ENCODE measurements at regions not wholly inside any gene's neighbourhood (a gene's known extent, or its start where the extent isn't known, plus 50 kb on each side); places are given as distances from the start of the nearest gene placed in this dataset.

DNA sequence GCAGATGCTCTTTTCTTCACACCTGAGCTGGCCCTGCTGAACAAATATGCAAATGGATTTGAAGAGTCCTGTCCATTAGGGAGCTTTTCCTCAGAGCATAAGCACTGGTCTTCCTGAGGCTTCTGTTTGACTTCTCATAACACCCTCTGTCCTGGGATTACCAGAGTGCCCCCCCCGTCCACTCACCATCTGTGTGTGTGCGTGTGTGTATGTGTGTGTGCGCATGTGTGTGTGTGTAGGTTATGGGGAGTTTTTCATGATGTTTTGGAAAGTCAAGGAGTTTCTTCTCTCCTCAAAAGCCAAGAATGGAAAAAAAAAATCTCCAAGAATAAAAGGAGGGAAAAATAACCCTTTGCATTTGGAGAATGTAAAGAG lies 57.7 kb upstream of the COMTD1 start:
- Histone ChIP-seq H4K20me1 (ENCODE audit: control insufficient read depth, insufficient read depth, low read length, poor library complexity, severe bottlenecking) (no peaks in the 10 kb centered on the region), H3K36me3 (replicated peaks in 1 of 2; ENCODE audit: control extremely low read depth in 1 of 2, control insufficient read depth in 1 of 2, extremely low read depth in 1 of 2, insufficient read depth in 2 of 2, low read length in 1 of 2) (no peaks in the 10 kb centered on the region), H3K27ac (ENCODE audit: low read length in 2 of 2) (no peak overlapping the region), H3K4me1 (ENCODE audit: control insufficient read depth in 2 of 2, insufficient read depth in 2 of 2, low read length in 2 of 2) (peaks cover 16 to 18% of the 10 kb centered on the region in 2 donors), H3K4me3 (ENCODE audit: control extremely low read depth in 1 of 5, extremely low read depth in 1 of 5, insufficient read depth in 1 of 5, low read depth in 2 of 5, low read length in 4 of 5) (no peak overlapping the region), H3K9me3 (ENCODE audit: control extremely low read depth in 1 of 3, control insufficient read depth in 2 of 3, insufficient read depth in 1 of 3, low read length in 2 of 3) (peaks cover 0 to 9% (median 0%) of the 10 kb centered on the region in 3 donors), H3K27me3 (replicated peaks in 1 of 4; ENCODE audit: control extremely low read depth in 1 of 4, control insufficient read depth in 3 of 4, insufficient read depth in 4 of 4, low read length in 3 of 4) (peaks cover 0 to 47% (median 20%) of the 10 kb centered on the region in 4 experiments), H3K4me2 (replicated peaks; ENCODE audit: low read depth, low read length, poor library complexity, severe bottlenecking) (no peak overlapping the region), H2AFZ (ENCODE audit: insufficient read depth, low read depth, low read length, poor library complexity, severe bottlenecking) (no peak overlapping the region), H3K79me2 (ENCODE audit: control insufficient read depth, insufficient read depth, low read length) (no peaks in the 10 kb centered on the region), H3K9ac (ENCODE audit: low read length) (no peak overlapping the region)
- Mint-ChIP-seq H3K27ac (no peak overlapping the region), H3K27me3 (peaks cover 40% of the 10 kb centered on the region), H3K9me3 (ENCODE audit: insufficient read depth) (no peaks in the 10 kb centered on the region), H3K4me3 (peak overlapping the region; percentile 51), H3K4me1 (peaks cover 6% of the 10 kb centered on the region)
- WGBS (ENCODE audit: insufficient coverage) = no CpG with 5 or more reads among the region's 3 CpGs
- DNase-seq (no peak), ATAC-seq (ENCODE audit: low read depth) (no peak)
- POLR2A ChIA-PET = no interaction called here
- CTCF ChIA-PET = no interaction called here
- intact Hi-C loops (cut with micrococcal nuclease) = no loop called here
- TF ChIP-seq CTCF (IDR thresholded peaks at IDR 0.05) = no peak
- TF ChIP-seq EZH2 (IDR thresholded peaks at IDR 0.05; ENCODE audit: borderline replicate concordance, insufficient read depth, low read depth, low read length, poor library complexity, severe bottlenecking) = no peak

GRCh38 chr10:75292794-75293445 lies 57.2 kb upstream of the COMTD1 start:
- Histone ChIP-seq H3K27me3 (replicated peaks in 1 of 4; ENCODE audit: control extremely low read depth in 1 of 4, control insufficient read depth in 3 of 4, insufficient read depth in 4 of 4, low read length in 3 of 4) (peaks cover 0 to 51% (median 20%) of the 10 kb centered on the region in 4 experiments), H3K36me3 (replicated peaks in 1 of 2; ENCODE audit: control extremely low read depth in 1 of 2, control insufficient read depth in 1 of 2, extremely low read depth in 1 of 2, insufficient read depth in 2 of 2, low read length in 1 of 2) (no peaks in the 10 kb centered on the region), H3K79me2 (ENCODE audit: control insufficient read depth, insufficient read depth, low read length) (no peaks in the 10 kb centered on the region), H3K9ac (ENCODE audit: low read length) (no peak overlapping the region), H3K4me3 (ENCODE audit: control extremely low read depth in 1 of 5, extremely low read depth in 1 of 5, insufficient read depth in 1 of 5, low read depth in 2 of 5, low read length in 4 of 5) (no peak overlapping the region), H3K27ac (ENCODE audit: low read length in 2 of 2) (no peak overlapping the region), H3K4me1 (ENCODE audit: control insufficient read depth in 2 of 2, insufficient read depth in 2 of 2, low read length in 2 of 2) (peaks cover 16 to 18% of the 10 kb centered on the region in 2 donors), H3K4me2 (replicated peaks; ENCODE audit: low read depth, low read length, poor library complexity, severe bottlenecking) (no peak overlapping the region), H4K20me1 (ENCODE audit: control insufficient read depth, insufficient read depth, low read length, poor library complexity, severe bottlenecking) (no peaks in the 10 kb centered on the region), H2AFZ (ENCODE audit: insufficient read depth, low read depth, low read length, poor library complexity, severe bottlenecking) (no peak overlapping the region), H3K9me3 (ENCODE audit: control extremely low read depth in 1 of 3, control insufficient read depth in 2 of 3, insufficient read depth in 1 of 3, low read length in 2 of 3) (peaks cover 0 to 11% (median 0%) of the 10 kb centered on the region in 3 donors)
- no peaks in the 10 kb centered on the region for H3K9me3 Mint-ChIP-seq (ENCODE audit: insufficient read depth)
- no peak overlapping the region for H3K27ac Mint-ChIP-seq
- ATAC-seq (ENCODE audit: low read depth) = no peak
- peaks cover 43% of the 10 kb centered on the region for H3K27me3 Mint-ChIP-seq
- ChIA-PET POLR2A (no interaction called here), CTCF (no interaction called here)
- intact Hi-C loops (cut with micrococcal nuclease) = no loop called here
- peak overlapping the region; percentile 14 for H3K4me3 Mint-ChIP-seq
- 88% methylated on average over 10 of the region's 10 CpGs for WGBS (ENCODE audit: insufficient coverage)
- DNase-seq = no peak
- H3K4me1 Mint-ChIP-seq = peaks cover 6% of the 10 kb centered on the region
- TF ChIP-seq CTCF (IDR thresholded peaks at IDR 0.05) (no peak), EZH2 (IDR thresholded peaks at IDR 0.05; ENCODE audit: borderline replicate concordance, insufficient read depth, low read depth, low read length, poor library complexity, severe bottlenecking) (no peak)
